BE2C (cell line): ENCODE measurements at regions not wholly inside any gene's neighbourhood (a gene's known extent, or its start where the extent isn't known, plus 50 kb on each side); places are given as distances from the start of the nearest gene placed in this dataset.

Experiments used
- DNase-seq: peaks from one replicate; pipeline ENCODE4 v3.0.0-alpha.2; 2020
- H3K27me3 ChIP-seq: fragments of 250-450 bp; sonication (Bioruptor Pico); 2 replicates; pipeline ENCODE4 v1.5.1; 2020; ENCODE audit warnings: mild to moderate bottlenecking
- H3K36me3 ChIP-seq: fragments of 250-450 bp; sonication (Bioruptor Pico); 2 replicates; pipeline ENCODE4 v1.5.1; 2020; ENCODE audit warnings: mild to moderate bottlenecking
- H3K4me1 ChIP-seq: fragments of 250-450 bp; sonication (Bioruptor Pico); 2 replicates; pipeline ENCODE4 v1.5.1; 2020
- H3K4me3 ChIP-seq: 2 replicates; pipeline ENCODE4 v1.5.1; 2011; ENCODE audit warnings: low read depth, low read length
- H3K9me3 ChIP-seq: fragments of 250-450 bp; sonication (Bioruptor Pico); 2 replicates; pipeline ENCODE4 v1.5.1; 2020
- TF ChIP-seq, protein P1 (sequence below): IDR thresholded peaks from 2 replicates; pipeline ENCODE4 v1.5.1; 2012; ENCODE audit warnings: mild to moderate bottlenecking, low read depth, low read length

GRCh38 chr1:229710746-229711145 lies 84.7 kb downstream of the URB2 start:
- Histone ChIP-seq H3K36me3 (no peaks in the 10 kb centered on the region), H3K9me3 (no peaks in the 10 kb centered on the region; the same call in 1 of the 2 replicates), H3K4me1 (no peaks in the 10 kb centered on the region), H3K27me3 (no peaks in the 10 kb centered on the region), H3K4me3 (no peak overlapping the region)
- TF ChIP-seq, protein P1, sequence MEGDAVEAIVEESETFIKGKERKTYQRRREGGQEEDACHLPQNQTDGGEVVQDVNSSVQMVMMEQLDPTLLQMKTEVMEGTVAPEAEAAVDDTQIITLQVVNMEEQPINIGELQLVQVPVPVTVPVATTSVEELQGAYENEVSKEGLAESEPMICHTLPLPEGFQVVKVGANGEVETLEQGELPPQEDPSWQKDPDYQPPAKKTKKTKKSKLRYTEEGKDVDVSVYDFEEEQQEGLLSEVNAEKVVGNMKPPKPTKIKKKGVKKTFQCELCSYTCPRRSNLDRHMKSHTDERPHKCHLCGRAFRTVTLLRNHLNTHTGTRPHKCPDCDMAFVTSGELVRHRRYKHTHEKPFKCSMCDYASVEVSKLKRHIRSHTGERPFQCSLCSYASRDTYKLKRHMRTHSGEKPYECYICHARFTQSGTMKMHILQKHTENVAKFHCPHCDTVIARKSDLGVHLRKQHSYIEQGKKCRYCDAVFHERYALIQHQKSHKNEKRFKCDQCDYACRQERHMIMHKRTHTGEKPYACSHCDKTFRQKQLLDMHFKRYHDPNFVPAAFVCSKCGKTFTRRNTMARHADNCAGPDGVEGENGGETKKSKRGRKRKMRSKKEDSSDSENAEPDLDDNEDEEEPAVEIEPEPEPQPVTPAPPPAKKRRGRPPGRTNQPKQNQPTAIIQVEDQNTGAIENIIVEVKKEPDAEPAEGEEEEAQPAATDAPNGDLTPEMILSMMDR: no peak
- no peak for DNase-seq

GRCh38 chr1:229714306-229714705 lies 88.3 kb downstream of the URB2 start:
- Histone ChIP-seq H3K27me3 (no peaks in the 10 kb centered on the region), H3K36me3 (no peaks in the 10 kb centered on the region), H3K9me3 (no peaks in the 10 kb centered on the region; the same call in 1 of the 2 replicates), H3K4me3 (no peak overlapping the region), H3K4me1 (no peaks in the 10 kb centered on the region)
- TF ChIP-seq, protein P1: no peak
- DNase-seq: no peak

- no peak overlapping the region for H3K4me3 ChIP-seq
- H3K4me1 ChIP-seq: no peaks in the 10 kb centered on the region
- no peaks in the 10 kb centered on the region for H3K27me3 ChIP-seq
- no peaks in the 10 kb centered on the region; the same call in 1 of the 2 replicates for H3K9me3 ChIP-seq
- H3K36me3 ChIP-seq: no peaks in the 10 kb centered on the region
- DNase-seq: peak; percentile 58
- TF ChIP-seq, protein P1: peak; percentile 73
These were observed 89.0 kb downstream of the URB2 start for GRCh38 chr1:229714964-229715603.

GRCh38 chr1:229716069-229716468 lies 90.0 kb downstream of the URB2 start:
- TF ChIP-seq, protein P1: no peak
- Histone ChIP-seq H3K27me3 (no peaks in the 10 kb centered on the region), H3K36me3 (no peaks in the 10 kb centered on the region), H3K9me3 (no peaks in the 10 kb centered on the region; the same call in 1 of the 2 replicates), H3K4me1 (no peaks in the 10 kb centered on the region), H3K4me3 (no peak overlapping the region)
- DNase-seq: no peak

DNA sequence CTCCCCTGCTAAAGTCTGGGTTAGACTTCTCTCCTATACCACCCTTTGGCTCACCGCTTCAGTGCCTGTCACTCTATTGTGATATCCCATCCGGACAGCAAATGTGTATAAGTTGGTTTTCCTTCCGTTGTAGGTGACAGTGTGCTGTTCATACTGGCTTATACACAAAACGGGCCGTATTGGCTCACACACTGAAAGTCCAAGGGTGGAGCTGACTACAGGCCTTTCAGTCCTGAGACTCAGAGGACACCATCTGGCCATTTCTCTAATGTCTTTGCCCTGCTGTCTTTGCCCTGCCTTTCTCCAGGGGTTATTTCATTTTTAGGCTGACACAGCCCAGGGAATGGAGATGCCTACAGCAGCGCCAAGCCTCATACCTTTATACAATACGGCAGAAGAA lies 90.7 kb downstream of the URB2 start:
- Histone ChIP-seq H3K27me3 (no peaks in the 10 kb centered on the region), H3K9me3 (no peaks in the 10 kb centered on the region; the same call in 1 of the 2 replicates), H3K4me1 (no peaks in the 10 kb centered on the region), H3K4me3 (no peak overlapping the region), H3K36me3 (no peaks in the 10 kb centered on the region)
- TF ChIP-seq, protein P1: no peak
- DNase-seq: no peak

DNA sequence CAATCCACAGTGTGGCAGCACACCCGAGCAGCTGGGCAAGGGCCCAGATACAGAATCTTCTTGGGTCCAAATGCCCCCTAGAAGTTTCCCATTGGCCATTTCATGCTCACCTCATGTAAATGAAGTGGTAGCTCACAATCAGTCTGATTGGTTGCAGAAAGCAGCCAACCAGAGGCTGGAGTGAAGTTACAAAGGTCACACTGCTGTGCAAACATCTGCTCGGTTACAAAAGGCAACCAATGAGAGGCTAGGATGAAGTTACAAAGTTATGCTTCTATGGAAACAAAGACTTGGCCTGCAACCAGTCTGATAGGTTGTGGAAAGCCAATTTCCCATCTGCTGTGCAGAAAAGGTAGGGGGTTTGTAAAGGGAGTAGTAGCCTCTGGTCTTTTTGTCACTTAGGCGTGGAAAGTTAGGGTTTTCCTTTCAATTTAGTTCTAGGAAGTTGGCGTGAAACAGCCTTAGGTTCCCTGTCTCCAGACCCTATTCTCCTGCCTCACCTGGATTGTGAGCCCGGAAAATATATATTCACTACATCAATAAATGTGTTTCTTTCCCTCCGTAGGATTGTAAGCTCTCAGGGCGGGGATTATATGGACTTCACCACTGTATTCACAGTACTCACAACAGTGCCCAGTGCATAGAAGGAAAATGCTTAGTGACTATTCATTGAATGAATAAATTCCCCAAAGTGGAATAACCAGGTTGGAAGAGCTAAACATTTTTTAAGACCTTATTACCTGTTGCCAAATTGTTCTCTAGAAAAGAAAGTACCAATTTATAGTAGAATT lies 91.9 kb downstream of the URB2 start:
- Histone ChIP-seq H3K9me3 (no peaks in the 10 kb centered on the region), H3K36me3 (no peaks in the 10 kb centered on the region), H3K27me3 (no peaks in the 10 kb centered on the region), H3K4me1 (no peaks in the 10 kb centered on the region), H3K4me3 (no peak overlapping the region)
- TF ChIP-seq, protein P1: no peak
- peak; percentile 29 for DNase-seq
